Calu3 (cell line): ENCODE measurements at regions not wholly inside any gene's neighbourhood (a gene's known extent, or its start where the extent isn't known, plus 50 kb on each side); places are given as distances from the start of the nearest gene placed in this dataset.

Experiments
- BruUV-seq: library from RNA; stranded (reverse); fragments of 400-500 nt; replicated peaks from 2 replicates; lab custom pipeline; 2021; lab: Mats Ljungman, UMichigan
- CTCF ChIA-PET: fragments of 300-600 bp; sonication (Branson Sonifier 250); formaldehyde crosslinking; loops from one replicate; lab custom pipeline; 2022; ENCODE audit warnings: antibody characterized with exemption; lab: Charles Lee
- DNase-seq: peaks from one replicate; pipeline ENCODE4 v3.0.0; 2022
- H3K27ac Mint-ChIP-seq: one replicate; pipeline ENCODE4 v1.8.0; 2022; ENCODE audit warnings: mixed read lengths; ENCODE audit not compliant: unreplicated experiment
- H3K27me3 Mint-ChIP-seq: one replicate; pipeline ENCODE4 v1.8.0; 2022; ENCODE audit warnings: mixed read lengths; ENCODE audit not compliant: unreplicated experiment
- H3K36me3 Mint-ChIP-seq: one replicate; pipeline ENCODE4 v1.8.0; 2022; ENCODE audit warnings: mild to moderate bottlenecking, moderate library complexity, mixed read lengths; ENCODE audit not compliant: insufficient read depth, unreplicated experiment
- H3K4me1 Mint-ChIP-seq: one replicate; pipeline ENCODE4 v1.8.0; 2022; ENCODE audit warnings: mild to moderate bottlenecking, low read depth, mixed read lengths; ENCODE audit not compliant: unreplicated experiment
- H3K4me3 Mint-ChIP-seq: one replicate; pipeline ENCODE4 v1.8.0; 2022; ENCODE audit warnings: mild to moderate bottlenecking, low read depth, moderate library complexity, mixed read lengths; ENCODE audit not compliant: unreplicated experiment
- H3K9me3 Mint-ChIP-seq: one replicate; pipeline ENCODE4 v1.8.0; 2022; ENCODE audit warnings: low read depth, mixed read lengths; ENCODE audit not compliant: unreplicated experiment
- intact Hi-C: fragments of 100-400 bp; cut with micrococcal nuclease; formaldehyde crosslinking; loops from one replicate; pipeline ENCODE4 v1.10.0; 2022; ENCODE audit not compliant: unreplicated experiment
- TF ChIP-seq, protein P1 (sequence below): fragments of 200-600 bp; IDR thresholded peaks from one replicate; pipeline ENCODE4 v1.8.0; 2022; ENCODE audit warnings: antibody characterized with exemption; ENCODE audit not compliant: unreplicated experiment

DNA sequence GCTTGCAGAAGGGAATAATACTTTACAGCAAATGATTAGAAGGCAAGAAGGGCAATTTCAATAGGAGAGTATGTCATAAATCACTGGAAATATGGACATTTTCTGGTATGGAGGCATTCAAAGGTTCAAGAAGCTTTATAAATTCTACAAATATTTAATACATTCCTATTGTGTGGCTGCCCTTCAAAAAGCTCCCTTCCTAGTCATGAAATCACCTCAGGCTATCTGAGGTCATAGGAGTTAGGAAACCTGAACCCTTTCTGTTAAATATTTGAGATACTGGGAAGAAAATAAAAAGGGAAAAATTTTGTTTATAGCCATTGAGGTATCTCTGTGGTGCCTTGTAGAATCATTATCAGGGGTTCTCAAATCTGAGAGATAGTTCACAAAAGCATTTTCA is 316.8 kb upstream of the EMCN start:
- Mint-ChIP-seq H3K27me3 (no peaks in the 10 kb centered on the region), H3K9me3 (no peaks in the 10 kb centered on the region), H3K36me3 (no peaks in the 10 kb centered on the region), H3K27ac (no peak overlapping the region), H3K4me3 (no peak overlapping the region), H3K4me1 (no peaks in the 10 kb centered on the region)
- intact Hi-C loops = no loop called here
- no TSS peak for BruUV-seq
- TF ChIP-seq, protein P1, sequence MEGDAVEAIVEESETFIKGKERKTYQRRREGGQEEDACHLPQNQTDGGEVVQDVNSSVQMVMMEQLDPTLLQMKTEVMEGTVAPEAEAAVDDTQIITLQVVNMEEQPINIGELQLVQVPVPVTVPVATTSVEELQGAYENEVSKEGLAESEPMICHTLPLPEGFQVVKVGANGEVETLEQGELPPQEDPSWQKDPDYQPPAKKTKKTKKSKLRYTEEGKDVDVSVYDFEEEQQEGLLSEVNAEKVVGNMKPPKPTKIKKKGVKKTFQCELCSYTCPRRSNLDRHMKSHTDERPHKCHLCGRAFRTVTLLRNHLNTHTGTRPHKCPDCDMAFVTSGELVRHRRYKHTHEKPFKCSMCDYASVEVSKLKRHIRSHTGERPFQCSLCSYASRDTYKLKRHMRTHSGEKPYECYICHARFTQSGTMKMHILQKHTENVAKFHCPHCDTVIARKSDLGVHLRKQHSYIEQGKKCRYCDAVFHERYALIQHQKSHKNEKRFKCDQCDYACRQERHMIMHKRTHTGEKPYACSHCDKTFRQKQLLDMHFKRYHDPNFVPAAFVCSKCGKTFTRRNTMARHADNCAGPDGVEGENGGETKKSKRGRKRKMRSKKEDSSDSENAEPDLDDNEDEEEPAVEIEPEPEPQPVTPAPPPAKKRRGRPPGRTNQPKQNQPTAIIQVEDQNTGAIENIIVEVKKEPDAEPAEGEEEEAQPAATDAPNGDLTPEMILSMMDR = no peak
- CTCF ChIA-PET = no interaction called here
- no peak for DNase-seq

DNA sequence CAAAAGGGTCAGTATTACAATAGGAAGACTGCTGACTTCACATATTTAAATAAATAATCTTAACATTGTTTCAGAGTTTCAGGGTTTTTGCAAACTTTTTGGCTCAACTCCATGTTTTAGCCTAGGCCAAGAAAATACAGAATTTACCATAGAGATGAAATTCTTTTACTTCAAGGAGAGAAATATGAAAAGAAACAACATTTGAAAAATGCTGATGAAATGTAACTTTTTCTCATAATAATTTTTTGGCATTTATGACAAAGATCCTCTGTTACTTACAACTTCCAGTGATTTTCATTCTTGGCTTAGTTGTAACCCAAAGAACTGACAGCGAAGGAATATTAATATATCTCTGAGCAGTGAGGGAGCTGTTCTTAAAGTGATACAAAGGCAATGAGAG is 316.1 kb upstream of the EMCN start:
- Mint-ChIP-seq H3K9me3 (no peaks in the 10 kb centered on the region), H3K27ac (no peak overlapping the region), H3K27me3 (no peaks in the 10 kb centered on the region), H3K4me3 (no peak overlapping the region), H3K4me1 (no peaks in the 10 kb centered on the region), H3K36me3 (no peaks in the 10 kb centered on the region)
- intact Hi-C loops = no loop called here
- CTCF ChIA-PET = no interaction called here
- TF ChIP-seq, protein P1 = no peak
- no TSS peak for BruUV-seq
- DNase-seq = no peak

DNA sequence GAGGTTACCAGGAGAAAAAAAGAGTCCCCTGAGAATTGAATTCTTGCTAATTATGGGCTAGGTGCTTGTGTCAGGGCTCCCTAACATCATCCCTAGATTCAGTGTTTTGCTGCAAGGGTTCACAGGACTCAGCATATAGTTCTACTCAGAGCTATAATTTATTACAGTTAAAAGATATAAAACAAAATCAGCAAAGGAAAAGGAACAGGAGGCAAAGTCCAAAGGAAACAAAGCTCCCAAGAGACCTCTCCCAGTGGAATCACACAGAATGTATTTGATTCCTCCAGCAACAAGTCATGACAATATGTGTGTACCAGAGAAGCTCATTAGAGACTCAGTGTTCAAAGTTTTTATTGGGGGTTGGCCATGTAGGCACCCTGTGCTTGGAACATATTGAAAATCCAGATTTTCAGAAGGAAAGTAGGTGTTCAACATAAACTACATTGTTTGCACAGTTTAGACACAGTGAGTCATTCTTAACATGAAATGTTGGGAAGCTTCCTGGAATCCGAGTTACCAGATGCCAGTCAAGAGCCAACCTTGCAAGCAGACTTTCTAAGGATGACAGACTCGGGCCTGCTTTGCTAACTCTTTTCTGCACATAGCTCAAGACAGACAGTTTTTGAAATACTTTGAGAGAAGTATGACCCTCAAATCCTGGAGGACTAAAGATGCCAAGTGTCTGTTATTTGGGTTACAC is 311.3 kb upstream of the EMCN start:
- no TSS peak for BruUV-seq
- Mint-ChIP-seq H3K4me1 (peaks cover 4% of the 10 kb centered on the region), H3K36me3 (no peaks in the 10 kb centered on the region), H3K27me3 (no peaks in the 10 kb centered on the region), H3K9me3 (peaks cover 2% of the 10 kb centered on the region), H3K27ac (no peak overlapping the region), H3K4me3 (no peak overlapping the region)
- CTCF ChIA-PET = no interaction called here
- intact Hi-C loops = no loop called here
- no peak for DNase-seq
- TF ChIP-seq, protein P1 = no peak

DNA sequence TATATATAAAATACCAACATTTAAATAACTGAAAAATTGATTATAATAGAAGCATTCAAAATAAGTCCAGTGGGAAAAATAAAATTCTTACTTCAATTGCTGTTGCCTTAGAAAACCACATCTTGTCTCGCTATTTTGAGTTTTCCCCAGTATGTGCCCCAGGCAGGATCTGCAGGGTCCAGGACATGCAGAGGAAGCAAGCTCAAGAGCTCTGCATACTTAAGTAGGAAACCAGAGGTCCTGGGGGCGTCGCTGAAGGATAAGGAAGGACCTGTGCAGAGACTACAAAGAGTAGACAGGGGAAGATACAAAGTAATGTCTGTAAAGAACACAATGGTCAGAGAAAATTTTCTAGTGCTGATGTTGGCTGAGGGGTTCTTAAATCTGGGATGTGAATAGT is 310.5 kb upstream of the EMCN start:
- Mint-ChIP-seq H3K27me3 (no peaks in the 10 kb centered on the region), H3K4me1 (peaks cover 12% of the 10 kb centered on the region), H3K9me3 (peaks cover 2% of the 10 kb centered on the region), H3K4me3 (no peak overlapping the region), H3K36me3 (no peaks in the 10 kb centered on the region), H3K27ac (no peak overlapping the region)
- BruUV-seq = no TSS peak
- intact Hi-C loops = no loop called here
- DNase-seq = no peak
- CTCF ChIA-PET = no interaction called here
- TF ChIP-seq, protein P1 = no peak
